PC-9 (cell line): ENCODE measurements at regions not wholly inside any gene's neighbourhood (a gene's known extent, or its start where the extent isn't known, plus 50 kb on each side); places are given as distances from the start of the nearest gene placed in this dataset.

Experiments
- EZH2 ChIP-seq: fragments of 200-600 bp; sonication (generic); IDR thresholded peaks from 2 replicates; pipeline ENCODE4 v1.8.0; 2017; ENCODE audit warnings: antibody characterized with exemption, low read depth
- TF ChIP-seq, protein P1 (sequence below): fragments of 200-600 bp; sonication (generic); conservative IDR thresholded peaks from 2 replicates; pipeline ENCODE4 v1.6.1; 2017; ENCODE audit warnings: mixed run types, antibody characterized with exemption, mild to moderate bottlenecking, moderate library complexity

DNA sequence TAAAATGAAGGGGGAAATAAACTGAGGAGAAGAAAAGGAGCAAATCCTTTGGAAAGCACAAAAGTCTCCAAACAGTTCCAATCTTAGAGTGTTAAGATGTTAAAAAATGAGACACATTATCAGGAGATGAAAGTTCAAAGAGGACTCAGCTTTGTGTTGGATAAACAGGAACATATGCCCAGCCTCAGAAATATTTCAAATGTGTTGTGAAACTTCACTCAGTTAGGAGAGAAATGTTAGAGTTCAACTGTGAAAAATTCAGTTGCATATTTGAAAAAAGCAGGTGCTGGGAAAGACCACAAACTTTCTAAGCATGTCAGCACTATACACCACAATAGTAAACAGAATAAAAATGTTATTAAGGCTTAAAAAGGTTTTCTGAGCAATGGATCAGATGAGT lies 136.8 kb upstream of the PRKD1 start:
- TF ChIP-seq, protein P1, sequence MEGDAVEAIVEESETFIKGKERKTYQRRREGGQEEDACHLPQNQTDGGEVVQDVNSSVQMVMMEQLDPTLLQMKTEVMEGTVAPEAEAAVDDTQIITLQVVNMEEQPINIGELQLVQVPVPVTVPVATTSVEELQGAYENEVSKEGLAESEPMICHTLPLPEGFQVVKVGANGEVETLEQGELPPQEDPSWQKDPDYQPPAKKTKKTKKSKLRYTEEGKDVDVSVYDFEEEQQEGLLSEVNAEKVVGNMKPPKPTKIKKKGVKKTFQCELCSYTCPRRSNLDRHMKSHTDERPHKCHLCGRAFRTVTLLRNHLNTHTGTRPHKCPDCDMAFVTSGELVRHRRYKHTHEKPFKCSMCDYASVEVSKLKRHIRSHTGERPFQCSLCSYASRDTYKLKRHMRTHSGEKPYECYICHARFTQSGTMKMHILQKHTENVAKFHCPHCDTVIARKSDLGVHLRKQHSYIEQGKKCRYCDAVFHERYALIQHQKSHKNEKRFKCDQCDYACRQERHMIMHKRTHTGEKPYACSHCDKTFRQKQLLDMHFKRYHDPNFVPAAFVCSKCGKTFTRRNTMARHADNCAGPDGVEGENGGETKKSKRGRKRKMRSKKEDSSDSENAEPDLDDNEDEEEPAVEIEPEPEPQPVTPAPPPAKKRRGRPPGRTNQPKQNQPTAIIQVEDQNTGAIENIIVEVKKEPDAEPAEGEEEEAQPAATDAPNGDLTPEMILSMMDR = no peak
- TF ChIP-seq EZH2 = no peak
